Ishikawa (cell line): ENCODE measurements at regions not wholly inside any gene's neighbourhood (a gene's known extent, or its start where the extent isn't known, plus 50 kb on each side); places are given as distances from the start of the nearest gene placed in this dataset.

Source experiments
- CEBPB ChIP-seq: IDR thresholded peaks from 2 replicates; pipeline ENCODE4 v1.6.1; 2012
- CREB1 ChIP-seq: IDR thresholded peaks from 2 replicates; pipeline ENCODE4 v1.6.1; 2012; ENCODE audit warnings: low read depth
- EGR1 ChIP-seq: IDR thresholded peaks from 2 replicates; pipeline ENCODE4 v1.6.1; 2012
- EP300 ChIP-seq: IDR thresholded peaks from 2 replicates; pipeline ENCODE4 v1.6.1; 2012; ENCODE audit warnings: borderline replicate concordance
- FOXM1 ChIP-seq: IDR thresholded peaks from 2 replicates; pipeline ENCODE4 v1.6.1; 2012; ENCODE audit warnings: low read depth, borderline replicate concordance
- MAX ChIP-seq: IDR thresholded peaks from 2 replicates; pipeline ENCODE4 v1.6.1; 2012
- NFIC ChIP-seq: IDR thresholded peaks from 2 replicates; pipeline ENCODE4 v1.6.1; 2012
- RAD21 ChIP-seq: IDR thresholded peaks from 2 replicates; pipeline ENCODE4 v1.6.1; 2012; ENCODE audit warnings: low read depth
- REST ChIP-seq: IDR thresholded peaks from 2 replicates; pipeline ENCODE4 v1.6.1; 2012; ENCODE audit warnings: low read depth, mild to moderate bottlenecking
- TAF1 ChIP-seq: IDR thresholded peaks from 2 replicates; pipeline ENCODE4 v1.6.1; 2012; ENCODE audit warnings: low read depth, mild to moderate bottlenecking
- TCF12 ChIP-seq: IDR thresholded peaks from 2 replicates; pipeline ENCODE4 v1.6.1; 2012; ENCODE audit warnings: low read depth
- TEAD4 ChIP-seq: IDR thresholded peaks from 2 replicates; pipeline ENCODE4 v1.6.1; 2012
- USF1 ChIP-seq: IDR thresholded peaks from 2 replicates; pipeline ENCODE4 v1.6.1; 2012
- YY1 ChIP-seq: IDR thresholded peaks from 2 replicates; pipeline ENCODE4 v1.6.1; 2012; ENCODE audit warnings: low read depth
- ZBTB7A ChIP-seq: IDR thresholded peaks from 2 replicates; pipeline ENCODE4 v1.6.1; 2012; ENCODE audit warnings: low read depth

GRCh38 chr3:107977221-107978130 is 113.4 kb downstream of the CD47 start:
- TF ChIP-seq FOXM1 = no peak
- no peak for TF ChIP-seq MAX
- TF ChIP-seq TCF12 = no peak
- TF ChIP-seq EP300 = no peak
- no peak for TF ChIP-seq USF1
- no peak for TF ChIP-seq EGR1
- no peak for TF ChIP-seq CEBPB
- TF ChIP-seq TEAD4 = no peak
- no peak for TF ChIP-seq CREB1

- TF ChIP-seq MAX (no peak), ZBTB7A (no peak)
Measured at GRCh38 chr3:107976202-107976800, 114.5 kb downstream of the CD47 start.

- TF ChIP-seq YY1 (no peak), CREB1 (no peak), EP300 (no peak), ZBTB7A (no peak), TEAD4 (no peak), REST (no peak), TAF1 (no peak), MAX (no peak), USF1 (no peak), NFIC (no peak), CEBPB (no peak), FOXM1 (no peak), RAD21 (no peak), TCF12 (no peak)
Measured at GRCh38 chr3:107975529-107976201, 115.2 kb downstream of the CD47 start.

- TF ChIP-seq USF1 (no peak), EGR1 (no peak), CEBPB (no peak)
Measured at GRCh38 chr3:107973961-107974360, 116.9 kb downstream of the CD47 start.

- TF ChIP-seq TAF1 (no peak), FOXM1 (no peak), CREB1 (no peak), TCF12 (no peak), REST (no peak), MAX (no peak), YY1 (no peak), NFIC (no peak)
Measured at GRCh38 chr3:107973152-107973551, 117.7 kb downstream of the CD47 start.
